Upper lobe of left lung (tissue), 4 donors: ENCODE measurements at regions not wholly inside any gene's neighbourhood (a gene's known extent, or its start where the extent isn't known, plus 50 kb on each side); places are given as distances from the start of the nearest gene placed in this dataset.

Experiments
- CTCF ChIP-seq, 6 experiments: fragments of 450-650 bp in 4 of 6; fragments of 200-600 bp in 2 of 6; sonication (generic) in 2 of 6; IDR thresholded peaks; one replicate each; pipeline ENCODE4 v1.5.1; 2016 to 2019; ENCODE audit warnings: antibody characterized with exemption in 6 of 6
- POLR2AphosphoS5 ChIP-seq, 2 donors: sonication (generic); formaldehyde crosslinking; IDR thresholded peaks; one replicate each; pipeline ENCODE4 v1.5.1; 2017; ENCODE audit warnings: antibody characterized with exemption in 2 of 2

GRCh38 chr7:25653384-25653783 lies 425.1 kb upstream of the NPVF start:
- TF ChIP-seq CTCF (IDR thresholded peaks at IDR 0.05), result no peak
- TF ChIP-seq POLR2AphosphoS5 (IDR thresholded peaks at IDR 0.05), result no peak
